ENCODE measurements at regions not wholly inside any gene's neighbourhood (a gene's known extent, or its start where the extent isn't known, plus 50 kb on each side); places are given as distances from the start of the nearest gene placed in this dataset.

- TF ChIP-seq TAF1 (conservative IDR thresholded peaks at IDR 0.05) (no peak), ZBTB33 (IDR thresholded peaks at IDR 0.05) (no peak), NR2F2 (IDR thresholded peaks at IDR 0.05) (no peak), HNF4A (conservative IDR thresholded peaks at IDR 0.05) (no peak), EGR1 (IDR thresholded peaks at IDR 0.05; ENCODE audit: low read depth in 2 of 2) (no peak), RXRA (IDR thresholded peaks at IDR 0.05) (no peak), CTCF (IDR thresholded peaks at IDR 0.05; ENCODE audit: low read depth, low read length, missing input control) (no peak)
- H3K4me3 ChIP-seq (ENCODE audit: low read depth in 1 of 3, low read length in 3 of 3), result no peak overlapping the region
- no peak for DNase-seq (ENCODE audit: low spot score)
- no peaks in the 10 kb centered on the region for H3K27me3 ChIP-seq (ENCODE audit: control insufficient read depth in 4 of 4, insufficient read depth in 4 of 4, low read length in 3 of 4)
- no peaks in the 10 kb centered on the region for H3K36me3 ChIP-seq (ENCODE audit: control insufficient read depth in 4 of 4, insufficient read depth in 3 of 4, low read depth in 1 of 4, low read length in 3 of 4)
- 52% methylated on average over 6 of the region's 6 CpGs for WGBS
- no peak overlapping the region for H3K27ac ChIP-seq (ENCODE audit: low read depth in 1 of 2, low read length in 2 of 2)
- H3K9me3 ChIP-seq (ENCODE audit: control insufficient read depth in 4 of 4, low read length in 3 of 4), result no peaks in the 10 kb centered on the region
- no peak overlapping the region for H3K9ac ChIP-seq (ENCODE audit: low read depth in 1 of 2, low read length in 2 of 2)
- no peaks in the 10 kb centered on the region for H3K4me1 ChIP-seq (ENCODE audit: control insufficient read depth in 4 of 4, insufficient read depth in 4 of 4, low read length in 3 of 4)
Observed at GRCh38 chr12:43105426-43105981, 446.5 kb downstream of the ADAMTS20 start.

GRCh38 chr12:43104494-43104893 lies 447.5 kb downstream of the ADAMTS20 start:
- TF ChIP-seq HNF4G (IDR thresholded peaks at IDR 0.05), result no peak
- TF ChIP-seq RAD21 (IDR thresholded peaks at IDR 0.05), result no peak
- TF ChIP-seq ATF3 (IDR thresholded peaks at IDR 0.05), result no peak
- TF ChIP-seq JUND (IDR thresholded peaks at IDR 0.05), result no peak
- TF ChIP-seq MAX (IDR thresholded peaks at IDR 0.05), result no peak
- TF ChIP-seq CTCF (IDR thresholded peaks at IDR 0.05; ENCODE audit: low read depth, low read length, missing input control), result no peak
- no peak for TF ChIP-seq TAF1 (conservative IDR thresholded peaks at IDR 0.05)
- TF ChIP-seq FOXA1 (IDR thresholded peaks at IDR 0.05), result no peak
- no peak for TF ChIP-seq EGR1 (IDR thresholded peaks at IDR 0.05; ENCODE audit: low read depth in 2 of 2)
- TF ChIP-seq RXRA (IDR thresholded peaks at IDR 0.05), result no peak
- no peak for TF ChIP-seq GABPA (IDR thresholded peaks at IDR 0.05 in 1 of 2, conservative IDR thresholded peaks at IDR 0.05 in 1 of 2)

More at GRCh38 chr12:43104494-43104893, 447.5 kb downstream of the ADAMTS20 start:
- DNase-seq (ENCODE audit: low spot score), result no peak
- H3K9me3 ChIP-seq (ENCODE audit: control insufficient read depth in 4 of 4, low read length in 3 of 4), result no peaks in the 10 kb centered on the region
- H3K36me3 ChIP-seq (ENCODE audit: control insufficient read depth in 4 of 4, insufficient read depth in 3 of 4, low read depth in 1 of 4, low read length in 3 of 4), result no peaks in the 10 kb centered on the region
- H3K4me1 ChIP-seq (ENCODE audit: control insufficient read depth in 4 of 4, insufficient read depth in 4 of 4, low read length in 3 of 4), result no peaks in the 10 kb centered on the region
- H3K27ac ChIP-seq (ENCODE audit: low read depth in 1 of 2, low read length in 2 of 2), result no peak overlapping the region
- no peak overlapping the region for H3K9ac ChIP-seq (ENCODE audit: low read depth in 1 of 2, low read length in 2 of 2)
- no peak overlapping the region for H3K4me3 ChIP-seq (ENCODE audit: low read depth in 1 of 3, low read length in 3 of 3)
- H3K27me3 ChIP-seq (ENCODE audit: control insufficient read depth in 4 of 4, insufficient read depth in 4 of 4, low read length in 3 of 4), result no peaks in the 10 kb centered on the region
- WGBS, result 79% methylated on average over 3 of the region's 3 CpGs

All from liver (tissue), 8 donors.